Lung (tissue), 11 donors: ENCODE measurements at regions not wholly inside any gene's neighbourhood (a gene's known extent, or its start where the extent isn't known, plus 50 kb on each side); places are given as distances from the start of the nearest gene placed in this dataset.

Source experiments
- ATAC-seq: fragments of 200-7000 bp; cut with Tn5 transposase; one replicate; pipeline ENCODE4 v1.9.1; 2020; ENCODE audit warnings: moderate number of reproducible peaks; ENCODE audit not compliant: insufficient read depth, low FRiP score
- DNase-seq, 3 donors: peaks; one replicate each; pipeline ENCODE4 v3.0.0-alpha.2; 2013 to 2017
- H3K27ac ChIP-seq, 2 donors: one replicate each; pipeline ENCODE4 v1.5.1; 2013; ENCODE audit warnings: mild to moderate bottlenecking in 2 of 2, moderate library complexity in 2 of 2, control low read depth in 1 of 2, inconsistent platforms in 1 of 2, low read depth in 1 of 2, low read length in 1 of 2
- H3K27me3 ChIP-seq, 3 donors: one replicate each; pipeline ENCODE4 v1.5.1; 2013; ENCODE audit warnings: low read length in 2 of 3; ENCODE audit not compliant: control insufficient read depth in 3 of 3, insufficient read depth in 3 of 3
- H3K36me3 ChIP-seq, 4 donors: one replicate each; pipeline ENCODE4 v1.5.1; 2013; ENCODE audit warnings: low read length in 4 of 4, mild to moderate bottlenecking in 1 of 4, moderate library complexity in 1 of 4; ENCODE audit not compliant: control insufficient read depth in 4 of 4, insufficient read depth in 4 of 4
- H3K4me1 ChIP-seq, 5 donors: one replicate each; pipeline ENCODE4 v1.5.1; 2013; ENCODE audit warnings: low read length in 5 of 5, mild to moderate bottlenecking in 2 of 5, moderate library complexity in 1 of 5; ENCODE audit not compliant: control insufficient read depth in 5 of 5, insufficient read depth in 5 of 5
- H3K4me3 ChIP-seq: one replicate; pipeline ENCODE4 v1.5.1; 2013; ENCODE audit warnings: mild to moderate bottlenecking, control low read depth, moderate library complexity
- H3K9ac ChIP-seq, 2 donors: one replicate each; pipeline ENCODE4 v1.5.1; 2013; ENCODE audit warnings: low read length in 2 of 2, control low read depth in 1 of 2; ENCODE audit not compliant: insufficient read depth in 1 of 2
- H3K9me3 ChIP-seq, 4 donors: one replicate each; pipeline ENCODE4 v1.5.1; 2013; ENCODE audit warnings: low read length in 3 of 4, mild to moderate bottlenecking in 1 of 4, moderate library complexity in 1 of 4; ENCODE audit not compliant: control insufficient read depth in 4 of 4, insufficient read depth in 3 of 4
- WGBS, 2 donors: extraction: QIAGEN DNeasy Blood & Tissue Kit; methylation state at CpG; one replicate each; pipeline ENCODE4 v1.1.7; 2013; 5-methylcytosine and 5-hydroxymethylcytosine counted together
- TF ChIP-seq, protein P1 (sequence below): IDR thresholded peaks from 2 replicates; pipeline ENCODE4 v1.5.1; 2012; ENCODE audit warnings: mild to moderate bottlenecking; ENCODE audit errors: control extremely low read depth, extremely low read depth
- donor health status: control.
- donor health status: control.
- donor health status: Bipolar disorder and iron deficiency.
- donor health status: healthy.
- donor health status: DM: yes; HTN: yes; CAD: no.

- no peak overlapping the region for H3K27ac ChIP-seq
- WGBS, 2 donors, result 61 to 74% methylated on average over 1 of the region's 1 CpG
- H3K9ac ChIP-seq, result no peak overlapping the region
- H3K36me3 ChIP-seq, result no peaks in the 10 kb centered on the region
- no peaks in the 10 kb centered on the region for H3K4me1 ChIP-seq
- H3K27me3 ChIP-seq, result peaks cover 0 to 5% (median 0%) of the 10 kb centered on the region in 3 donors
- ATAC-seq, result no peak
- no peak overlapping the region for H3K4me3 ChIP-seq
- peaks cover 0 to 3% (median 0%) of the 10 kb centered on the region in 4 donors for H3K9me3 ChIP-seq
- TF ChIP-seq, protein P1, sequence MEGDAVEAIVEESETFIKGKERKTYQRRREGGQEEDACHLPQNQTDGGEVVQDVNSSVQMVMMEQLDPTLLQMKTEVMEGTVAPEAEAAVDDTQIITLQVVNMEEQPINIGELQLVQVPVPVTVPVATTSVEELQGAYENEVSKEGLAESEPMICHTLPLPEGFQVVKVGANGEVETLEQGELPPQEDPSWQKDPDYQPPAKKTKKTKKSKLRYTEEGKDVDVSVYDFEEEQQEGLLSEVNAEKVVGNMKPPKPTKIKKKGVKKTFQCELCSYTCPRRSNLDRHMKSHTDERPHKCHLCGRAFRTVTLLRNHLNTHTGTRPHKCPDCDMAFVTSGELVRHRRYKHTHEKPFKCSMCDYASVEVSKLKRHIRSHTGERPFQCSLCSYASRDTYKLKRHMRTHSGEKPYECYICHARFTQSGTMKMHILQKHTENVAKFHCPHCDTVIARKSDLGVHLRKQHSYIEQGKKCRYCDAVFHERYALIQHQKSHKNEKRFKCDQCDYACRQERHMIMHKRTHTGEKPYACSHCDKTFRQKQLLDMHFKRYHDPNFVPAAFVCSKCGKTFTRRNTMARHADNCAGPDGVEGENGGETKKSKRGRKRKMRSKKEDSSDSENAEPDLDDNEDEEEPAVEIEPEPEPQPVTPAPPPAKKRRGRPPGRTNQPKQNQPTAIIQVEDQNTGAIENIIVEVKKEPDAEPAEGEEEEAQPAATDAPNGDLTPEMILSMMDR, result no peak
- DNase-seq, result no peak
Observed at GRCh38 chr10:120019568-120019967, 127.0 kb downstream of the SEC23IP start.

- H3K27ac ChIP-seq, result no peak overlapping the region
- H3K9me3 ChIP-seq, result peaks cover 0 to 3% (median 0%) of the 10 kb centered on the region in 4 donors
- H3K4me1 ChIP-seq, result no peaks in the 10 kb centered on the region
- TF ChIP-seq, protein P1, result no peak
- ATAC-seq (no peak), DNase-seq (no peak)
- WGBS, 2 donors, result 64 to 71% methylated on average over 7 of the region's 7 CpGs
- peaks cover 0 to 5% (median 0%) of the 10 kb centered on the region in 3 donors for H3K27me3 ChIP-seq
- H3K9ac ChIP-seq, result no peak overlapping the region
- H3K4me3 ChIP-seq, result no peak overlapping the region
- H3K36me3 ChIP-seq, result no peaks in the 10 kb centered on the region
Observed at GRCh38 chr10:120022357-120022756, 129.8 kb downstream of the SEC23IP start.

DNA sequence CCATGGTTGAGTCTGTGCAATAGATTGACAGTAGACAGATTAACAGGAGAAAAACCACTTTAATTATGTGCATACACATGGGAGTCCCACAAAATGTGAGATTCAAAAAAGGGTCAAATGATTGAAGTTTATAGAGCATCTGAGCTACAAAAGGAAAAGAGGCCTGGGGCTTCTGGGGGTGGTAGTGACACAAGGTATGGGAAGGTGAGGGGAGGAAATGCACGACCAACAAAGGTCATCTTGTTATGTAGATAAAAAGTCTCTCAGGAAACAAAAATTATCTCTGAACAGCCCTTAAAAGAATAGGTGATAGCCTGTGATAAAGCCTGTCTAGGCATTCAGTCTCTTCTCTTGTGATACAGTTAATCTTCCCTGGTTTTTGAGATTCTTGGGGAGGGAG is 141.7 kb downstream of the SEC23IP start:
- H3K27me3 ChIP-seq, result no peaks in the 10 kb centered on the region
- H3K9me3 ChIP-seq, result peaks cover 0 to 2% (median 0%) of the 10 kb centered on the region in 4 donors
- DNase-seq (no peak), ATAC-seq (no peak)
- TF ChIP-seq, protein P1, result no peak
- no peak overlapping the region for H3K9ac ChIP-seq
- H3K36me3 ChIP-seq, result no peaks in the 10 kb centered on the region
- H3K4me3 ChIP-seq, result no peak overlapping the region
- H3K27ac ChIP-seq, result no peak overlapping the region
- no peaks in the 10 kb centered on the region for H3K4me1 ChIP-seq
- WGBS, 2 donors, result 68 to 86% methylated on average over 1 of the region's 1 CpG

DNA sequence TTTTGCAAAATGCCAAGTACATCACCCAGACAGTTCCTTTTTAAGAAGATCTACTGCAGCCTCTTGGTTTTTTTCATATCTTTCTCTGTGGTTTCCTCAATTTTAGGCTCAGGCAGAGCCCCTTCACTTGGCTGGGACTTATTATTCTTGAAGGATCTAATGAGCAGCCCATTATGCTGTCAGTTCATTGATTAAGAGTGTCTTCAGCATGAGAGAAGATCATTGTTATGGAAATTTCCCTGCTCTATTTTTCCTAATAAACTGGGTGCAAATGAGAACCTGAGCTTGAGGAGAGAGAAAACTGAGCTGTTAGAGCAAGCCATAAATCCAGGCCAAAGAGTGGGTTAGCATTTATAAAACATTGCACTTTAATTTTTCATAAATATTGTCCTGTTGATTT is 146.5 kb downstream of the SEC23IP start:
- no peak overlapping the region for H3K27ac ChIP-seq
- H3K4me1 ChIP-seq, result no peaks in the 10 kb centered on the region
- DNase-seq, result no peak
- no peak overlapping the region for H3K4me3 ChIP-seq
- no peaks in the 10 kb centered on the region for H3K36me3 ChIP-seq
- no peaks in the 10 kb centered on the region for H3K27me3 ChIP-seq
- H3K9me3 ChIP-seq, result peaks cover 0 to 2% (median 0%) of the 10 kb centered on the region in 4 donors
- H3K9ac ChIP-seq, result no peak overlapping the region
- ATAC-seq, result no peak
- TF ChIP-seq, protein P1, result no peak
